Prostate gland (tissue), 2 donors: ENCODE measurements at regions not wholly inside any gene's neighbourhood (a gene's known extent, or its start where the extent isn't known, plus 50 kb on each side); places are given as distances from the start of the nearest gene placed in this dataset.

Experiments
- CTCF ChIP-seq, 4 experiments: fragments of 200-600 bp in 2 of 4; fragments of 450-650 bp in 2 of 4; sonication (generic) in 2 of 4; IDR thresholded peaks; 1 replicate in 3 of 4; 2 replicates in 1 of 4; pipeline ENCODE4 v1.5.1; 2016 to 2019; ENCODE audit warnings: antibody characterized with exemption in 4 of 4, mild to moderate bottlenecking in 2 of 4, moderate library complexity in 2 of 4
- POLR2A ChIP-seq: fragments of 450-650 bp; IDR thresholded peaks from one replicate; pipeline ENCODE4 v1.6.1; 2016; ENCODE audit warnings: antibody characterized with exemption, mild to moderate bottlenecking
- POLR2AphosphoS5 ChIP-seq: sonication (generic); formaldehyde crosslinking; IDR thresholded peaks from one replicate; pipeline ENCODE4 v1.6.1; 2017; ENCODE audit warnings: antibody characterized with exemption

GRCh38 chr2:168314236-168314635, 66.8 kb upstream of the STK39 start:
- TF ChIP-seq CTCF (IDR thresholded peaks at IDR 0.05) (no peak), POLR2AphosphoS5 (no peak), POLR2A (no peak)
